DND-41 (cell line): ENCODE measurements at regions not wholly inside any gene's neighbourhood (a gene's known extent, or its start where the extent isn't known, plus 50 kb on each side); places are given as distances from the start of the nearest gene placed in this dataset.

Experiments used
- EZH2 ChIP-seq: IDR thresholded peaks from 3 replicates; pipeline ENCODE4 v1.6.1; 2012; ENCODE audit warnings: borderline replicate concordance, low read depth, mild to moderate bottlenecking, moderate library complexity, low read length, inconsistent platforms; ENCODE audit not compliant: severe bottlenecking
- TF ChIP-seq, protein P1 (sequence below): IDR thresholded peaks from 2 replicates; pipeline ENCODE4 v1.5.1; 2012; ENCODE audit warnings: borderline replicate concordance, low read length, moderate library complexity, mild to moderate bottlenecking; ENCODE audit not compliant: poor library complexity, severe bottlenecking; ENCODE audit errors: extremely low read depth

DNA sequence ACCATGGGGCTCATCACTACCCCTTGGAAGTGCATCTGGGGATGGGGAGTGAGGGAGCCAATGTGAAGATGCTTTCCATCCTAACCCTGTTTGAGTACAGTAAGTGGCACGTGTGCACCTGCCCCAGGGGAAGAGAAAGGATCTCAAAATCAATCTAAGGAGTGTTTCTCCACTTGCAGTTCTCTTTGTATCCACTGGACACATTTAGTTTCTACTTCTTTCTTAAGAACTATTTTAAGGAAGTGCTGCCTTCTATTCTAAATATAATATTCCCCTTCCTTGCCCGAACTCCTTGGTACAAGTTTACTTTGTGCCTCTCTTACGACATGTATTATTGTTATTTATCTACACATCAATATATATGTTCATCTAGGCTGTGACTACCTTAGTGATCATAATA, 73.8 kb downstream of the TTC6 start:
- TF ChIP-seq, protein P1, sequence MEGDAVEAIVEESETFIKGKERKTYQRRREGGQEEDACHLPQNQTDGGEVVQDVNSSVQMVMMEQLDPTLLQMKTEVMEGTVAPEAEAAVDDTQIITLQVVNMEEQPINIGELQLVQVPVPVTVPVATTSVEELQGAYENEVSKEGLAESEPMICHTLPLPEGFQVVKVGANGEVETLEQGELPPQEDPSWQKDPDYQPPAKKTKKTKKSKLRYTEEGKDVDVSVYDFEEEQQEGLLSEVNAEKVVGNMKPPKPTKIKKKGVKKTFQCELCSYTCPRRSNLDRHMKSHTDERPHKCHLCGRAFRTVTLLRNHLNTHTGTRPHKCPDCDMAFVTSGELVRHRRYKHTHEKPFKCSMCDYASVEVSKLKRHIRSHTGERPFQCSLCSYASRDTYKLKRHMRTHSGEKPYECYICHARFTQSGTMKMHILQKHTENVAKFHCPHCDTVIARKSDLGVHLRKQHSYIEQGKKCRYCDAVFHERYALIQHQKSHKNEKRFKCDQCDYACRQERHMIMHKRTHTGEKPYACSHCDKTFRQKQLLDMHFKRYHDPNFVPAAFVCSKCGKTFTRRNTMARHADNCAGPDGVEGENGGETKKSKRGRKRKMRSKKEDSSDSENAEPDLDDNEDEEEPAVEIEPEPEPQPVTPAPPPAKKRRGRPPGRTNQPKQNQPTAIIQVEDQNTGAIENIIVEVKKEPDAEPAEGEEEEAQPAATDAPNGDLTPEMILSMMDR, result no peak
- TF ChIP-seq EZH2, result no peak
